ENCODE measurements at regions not wholly inside any gene's neighbourhood (a gene's known extent, or its start where the extent isn't known, plus 50 kb on each side); places are given as distances from the start of the nearest gene placed in this dataset.

GRCh38 chr14:44142006-44142405, 365.1 kb downstream of the FSCB start:
- TF ChIP-seq EP300 (IDR thresholded peaks at IDR 0.05) (no peak), POLR2A (IDR thresholded peaks at IDR 0.05; ENCODE audit: low read depth) (no peak), POLR2AphosphoS5 (IDR thresholded peaks at IDR 0.05) (no peak), CTCF (IDR thresholded peaks at IDR 0.05) (no peak)
- WGBS: 93% methylated on average over 1 of the region's 1 CpG
- no peaks in the 10 kb centered on the region for H3K27me3 ChIP-seq
- intact Hi-C loops (cut with DNase I): no loop called here
- no peak overlapping the region for H3K27ac ChIP-seq (replicated peaks in 1 of 4)
- no peaks in the 10 kb centered on the region for H3K9me3 ChIP-seq
- no peaks in the 10 kb centered on the region for H3K36me3 ChIP-seq
- no peak for DNase-seq (ENCODE audit: extremely low spot score)
- H3K4me1 ChIP-seq: no peaks in the 10 kb centered on the region
- no peak overlapping the region for H3K4me3 ChIP-seq

- Histone ChIP-seq H3K4me3 (no peak overlapping the region), H3K9me3 (no peaks in the 10 kb centered on the region), H3K4me1 (no peaks in the 10 kb centered on the region), H3K27me3 (no peaks in the 10 kb centered on the region), H3K27ac (replicated peaks in 1 of 4) (no peak overlapping the region), H3K36me3 (no peaks in the 10 kb centered on the region)
- 80% methylated on average over 5 of the region's 5 CpGs for WGBS
- DNase-seq (ENCODE audit: extremely low spot score): no peak
- intact Hi-C loops (cut with DNase I): no loop called here
- no peak for TF ChIP-seq POLR2A (IDR thresholded peaks at IDR 0.05; ENCODE audit: low read depth)
- TF ChIP-seq EP300 (IDR thresholded peaks at IDR 0.05): no peak
- no peak for TF ChIP-seq POLR2AphosphoS5 (IDR thresholded peaks at IDR 0.05)
- no peak for TF ChIP-seq CTCF (IDR thresholded peaks at IDR 0.05)
These were observed 371.1 kb downstream of the FSCB start for GRCh38 chr14:44135972-44136371.

- Histone ChIP-seq H3K9me3 (no peaks in the 10 kb centered on the region), H3K36me3 (no peaks in the 10 kb centered on the region), H3K27me3 (no peaks in the 10 kb centered on the region), H3K4me3 (no peak overlapping the region), H3K27ac (replicated peaks in 1 of 4) (no peak overlapping the region), H3K4me1 (no peaks in the 10 kb centered on the region)
- no peak for TF ChIP-seq POLR2AphosphoS5 (IDR thresholded peaks at IDR 0.05)
- no peak for TF ChIP-seq POLR2A (IDR thresholded peaks at IDR 0.05; ENCODE audit: low read depth)
- no peak for TF ChIP-seq CTCF (IDR thresholded peaks at IDR 0.05)
- TF ChIP-seq EP300 (IDR thresholded peaks at IDR 0.05): no peak
- intact Hi-C loops (cut with DNase I): no loop called here
- WGBS: 48% methylated on average over 1 of the region's 1 CpG
- DNase-seq (ENCODE audit: extremely low spot score): no peak
These were observed 375.2 kb downstream of the FSCB start for GRCh38 chr14:44131861-44132260.

GRCh38 chr14:44113769-44114730, 393.0 kb downstream of the FSCB start:
- 76% methylated on average over 7 of the region's 7 CpGs for WGBS
- intact Hi-C loops (cut with DNase I): no loop called here

More at GRCh38 chr14:44113769-44114730, 393.0 kb downstream of the FSCB start:
- Histone ChIP-seq H3K27ac (replicated peaks in 1 of 4) (no peak overlapping the region), H3K9me3 (no peaks in the 10 kb centered on the region), H3K36me3 (no peaks in the 10 kb centered on the region), H3K4me1 (no peaks in the 10 kb centered on the region), H3K4me3 (no peak overlapping the region), H3K27me3 (no peaks in the 10 kb centered on the region)
- TF ChIP-seq CTCF (IDR thresholded peaks at IDR 0.05): no peak
- TF ChIP-seq POLR2AphosphoS5 (IDR thresholded peaks at IDR 0.05): no peak
- TF ChIP-seq POLR2A (IDR thresholded peaks at IDR 0.05; ENCODE audit: low read depth): no peak
- TF ChIP-seq EP300 (IDR thresholded peaks at IDR 0.05): no peak
- no peak for DNase-seq (ENCODE audit: extremely low spot score)
